ENCODE measurements at regions not wholly inside any gene's neighbourhood (a gene's known extent, or its start where the extent isn't known, plus 50 kb on each side); places are given as distances from the start of the nearest gene placed in this dataset.
"Not testable (repeated sequence)": the region's sequence is repeated elsewhere in the genome, so short reads cannot be mapped to it uniquely, and the experiment has no call there.

- POLR2A ChIA-PET: no interaction called here
- CTCF ChIA-PET: no interaction called here
- intact Hi-C loops (cut with micrococcal nuclease): no loop called here
- no peaks in the 10 kb centered on the region for H3K4me1 Mint-ChIP-seq
- DNase-seq (no peak), ATAC-seq (ENCODE audit: low read depth) (no peak)
- no peaks in the 10 kb centered on the region for H3K36me3 Mint-ChIP-seq (ENCODE audit: low read depth)
- no peaks in the 10 kb centered on the region for H3K9me3 Mint-ChIP-seq
- no peaks in the 10 kb centered on the region for H3K27me3 Mint-ChIP-seq
- no peak for TF ChIP-seq CTCF (IDR thresholded peaks at IDR 0.05)
- H3K4me3 Mint-ChIP-seq: no peak overlapping the region
- H3K27ac Mint-ChIP-seq: no peak overlapping the region
These were observed 270.0 kb upstream of the CDH19 start for GRCh38 chr18:66873899-66874298.

- Mint-ChIP-seq H3K4me1 (no peaks in the 10 kb centered on the region), H3K27me3 (no peaks in the 10 kb centered on the region), H3K9me3 (no peaks in the 10 kb centered on the region), H3K36me3 (ENCODE audit: low read depth) (no peaks in the 10 kb centered on the region), H3K4me3 (no peak overlapping the region), H3K27ac (no peak overlapping the region)
- DNase-seq (no peak), ATAC-seq (ENCODE audit: low read depth) (no peak)
- TF ChIP-seq CTCF (IDR thresholded peaks at IDR 0.05): no peak
- intact Hi-C loops (cut with micrococcal nuclease): no loop called here
- CTCF ChIA-PET: no interaction called here
- POLR2A ChIA-PET: no interaction called here
These were observed 268.4 kb upstream of the CDH19 start for GRCh38 chr18:66872277-66872676.

GRCh38 chr18:66867653-66868052, 263.8 kb upstream of the CDH19 start:
- no peak for TF ChIP-seq CTCF (IDR thresholded peaks at IDR 0.05)
- intact Hi-C loops (cut with micrococcal nuclease): no loop called here
- POLR2A ChIA-PET: no interaction called here
- CTCF ChIA-PET: no interaction called here
- no peak for ATAC-seq (ENCODE audit: low read depth)
- no peaks in the 10 kb centered on the region for H3K9me3 Mint-ChIP-seq
- H3K36me3 Mint-ChIP-seq (ENCODE audit: low read depth): no peaks in the 10 kb centered on the region
- DNase-seq: no peak
- H3K27me3 Mint-ChIP-seq: no peaks in the 10 kb centered on the region
- H3K4me3 Mint-ChIP-seq: no peak overlapping the region
- no peak overlapping the region for H3K27ac Mint-ChIP-seq
- no peaks in the 10 kb centered on the region for H3K4me1 Mint-ChIP-seq

GRCh38 chr18:66866427-66866940, 262.6 kb upstream of the CDH19 start:
- CTCF ChIA-PET; H3K4me3 Mint-ChIP-seq; H3K9me3 Mint-ChIP-seq; intact Hi-C loops (cut with micrococcal nuclease); DNase-seq; H3K27me3 Mint-ChIP-seq; POLR2A ChIA-PET; ATAC-seq (ENCODE audit: low read depth); H3K4me1 Mint-ChIP-seq; H3K36me3 Mint-ChIP-seq (ENCODE audit: low read depth); H3K27ac Mint-ChIP-seq: not testable (repeated sequence)

GRCh38 chr18:66838340-66838987, 234.6 kb upstream of the CDH19 start:
- no peak for ATAC-seq (ENCODE audit: low read depth)
- Mint-ChIP-seq H3K36me3 (ENCODE audit: low read depth) (no peaks in the 10 kb centered on the region), H3K27ac (no peak overlapping the region), H3K9me3 (peaks cover 9% of the 10 kb centered on the region), H3K4me3 (no peak overlapping the region), H3K27me3 (no peaks in the 10 kb centered on the region), H3K4me1 (no peaks in the 10 kb centered on the region)
- no peak for DNase-seq
- ChIA-PET POLR2A (no interaction called here), CTCF (no interaction called here)
- intact Hi-C loops (cut with micrococcal nuclease): no loop called here
- TF ChIP-seq CTCF (IDR thresholded peaks at IDR 0.05): no peak

- Mint-ChIP-seq H3K27ac (no peak overlapping the region), H3K36me3 (ENCODE audit: low read depth) (no peaks in the 10 kb centered on the region), H3K4me1 (no peaks in the 10 kb centered on the region), H3K4me3 (no peak overlapping the region), H3K27me3 (no peaks in the 10 kb centered on the region), H3K9me3 (peaks cover 3% of the 10 kb centered on the region)
- ATAC-seq (ENCODE audit: low read depth) (no peak), DNase-seq (no peak)
- intact Hi-C loops (cut with micrococcal nuclease): no loop called here
- TF ChIP-seq CTCF (IDR thresholded peaks at IDR 0.05): no peak
- CTCF ChIA-PET: no interaction called here
- POLR2A ChIA-PET: no interaction called here
These were observed 229.8 kb upstream of the CDH19 start for GRCh38 chr18:66833646-66834045.

Data from activated B cell treated with CpG ODN at 0.5 μM for 24 hours (primary cell).